Kidney (tissue), 13 donors: ENCODE measurements at regions not wholly inside any gene's neighbourhood (a gene's known extent, or its start where the extent isn't known, plus 50 kb on each side); places are given as distances from the start of the nearest gene placed in this dataset.
A peak's percentile ranks its signal among the peaks of the same experiment; 100 is the strongest.

Experiments used
- DNase-seq, 5 donors: peaks; one replicate each; pipeline ENCODE4 v3.0.0-alpha.2; 2013 to 2020
- FAIRE-seq: peaks from 2 replicates; lab custom pipeline; 2012; peaks lifted over from hg19 to GRCh38; lab: Jason Lieb, UNC
- H3K27ac ChIP-seq, 2 donors: one replicate each; pipeline ENCODE4 v1.7.0; 2013; ENCODE audit warnings: low read depth in 2 of 2, low read length in 2 of 2, inconsistent platforms in 1 of 2
- H3K27me3 ChIP-seq: one replicate; pipeline ENCODE4 v1.7.1; 2013; ENCODE audit warnings: low read length, inconsistent platforms; ENCODE audit not compliant: control insufficient read depth, insufficient read depth
- H3K36me3 ChIP-seq, 3 donors: one replicate each; pipeline versions ENCODE4 v1.7.0 to v1.7.1; 2013; ENCODE audit warnings: low read length in 3 of 3, control low read depth in 1 of 3, inconsistent platforms in 1 of 3; ENCODE audit not compliant: insufficient read depth in 3 of 3, control insufficient read depth in 2 of 3
- H3K4me1 ChIP-seq, 3 donors: one replicate each; pipeline versions ENCODE4 v1.7.0 to v1.7.1; 2013; ENCODE audit warnings: low read length in 3 of 3, inconsistent platforms in 1 of 3, low read depth in 1 of 3; ENCODE audit not compliant: control insufficient read depth in 2 of 3, insufficient read depth in 2 of 3
- H3K4me3 ChIP-seq, 3 donors: one replicate each; pipeline versions ENCODE4 v1.7.0 to v1.8.1; 2013; ENCODE audit warnings: low read length in 3 of 3, control low read depth in 1 of 3, inconsistent platforms in 1 of 3
- H3K9ac ChIP-seq, 3 donors: one replicate each; pipeline versions ENCODE4 v1.7.0 to v1.7.1; 2013; ENCODE audit warnings: low read length in 3 of 3, control low read depth in 1 of 3, inconsistent platforms in 1 of 3
- H3K9me3 ChIP-seq, 3 donors: one replicate each; pipeline versions ENCODE4 v1.7.0 to v1.7.1; 2013; ENCODE audit warnings: low read length in 3 of 3, control low read depth in 1 of 3, inconsistent platforms in 1 of 3; ENCODE audit not compliant: control insufficient read depth in 2 of 3, insufficient read depth in 1 of 3
- CTCF ChIP-seq: IDR thresholded peaks from 3 replicates; pipeline ENCODE4 v1.5.1; 2012; ENCODE audit warnings: mild to moderate bottlenecking, moderate library complexity, borderline replicate concordance; ENCODE audit not compliant: insufficient read depth; ENCODE audit errors: extremely low read depth
- intact Hi-C: fragments of 100-400 bp; cut with DNase I; formaldehyde crosslinking; loops from one replicate; pipeline ENCODE4 v1.11.1; 2022
- donor health status: control.
- donor health status: control.
- donor health status: control.
- donor health status: control.
- donor health status: control.
- donor health status: DM: yes; HTN: yes; CAD: no.
- donor health status: Normal renal cell carcinoma (clear cell type).

DNA sequence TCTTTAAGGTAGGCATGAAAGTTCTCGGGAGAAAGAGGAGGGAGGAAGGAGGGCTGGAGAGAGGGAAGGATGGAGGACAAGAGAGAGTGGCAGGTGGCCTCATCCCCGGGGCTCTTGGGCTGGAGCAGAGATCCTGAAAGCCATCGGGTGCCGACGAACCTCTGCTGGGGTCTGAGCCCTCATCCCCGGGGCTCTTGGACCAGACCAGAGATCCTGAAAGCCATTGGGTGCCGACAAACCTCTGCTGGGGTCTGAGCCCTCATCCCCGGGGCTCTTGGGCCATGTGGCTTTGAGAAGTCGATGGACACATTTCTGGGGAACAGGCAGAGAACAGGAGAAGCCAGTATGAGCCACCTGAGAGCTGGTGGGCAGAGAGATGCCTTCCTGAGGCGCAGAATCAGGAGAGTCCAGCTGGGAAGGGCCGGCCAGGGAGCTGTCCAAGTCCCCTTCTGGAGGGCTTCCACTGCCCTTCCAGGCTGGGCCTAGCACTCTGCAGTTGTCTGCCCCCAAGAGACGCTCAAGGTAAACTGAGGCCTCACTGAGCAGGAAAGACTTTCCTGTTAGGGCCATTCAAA is 1398.1 kb downstream of the BRD1 start:
- DNase-seq: peak in 1 of 5 donors; percentile 46
- no peaks in the 10 kb centered on the region for H3K27me3 ChIP-seq

DNA sequence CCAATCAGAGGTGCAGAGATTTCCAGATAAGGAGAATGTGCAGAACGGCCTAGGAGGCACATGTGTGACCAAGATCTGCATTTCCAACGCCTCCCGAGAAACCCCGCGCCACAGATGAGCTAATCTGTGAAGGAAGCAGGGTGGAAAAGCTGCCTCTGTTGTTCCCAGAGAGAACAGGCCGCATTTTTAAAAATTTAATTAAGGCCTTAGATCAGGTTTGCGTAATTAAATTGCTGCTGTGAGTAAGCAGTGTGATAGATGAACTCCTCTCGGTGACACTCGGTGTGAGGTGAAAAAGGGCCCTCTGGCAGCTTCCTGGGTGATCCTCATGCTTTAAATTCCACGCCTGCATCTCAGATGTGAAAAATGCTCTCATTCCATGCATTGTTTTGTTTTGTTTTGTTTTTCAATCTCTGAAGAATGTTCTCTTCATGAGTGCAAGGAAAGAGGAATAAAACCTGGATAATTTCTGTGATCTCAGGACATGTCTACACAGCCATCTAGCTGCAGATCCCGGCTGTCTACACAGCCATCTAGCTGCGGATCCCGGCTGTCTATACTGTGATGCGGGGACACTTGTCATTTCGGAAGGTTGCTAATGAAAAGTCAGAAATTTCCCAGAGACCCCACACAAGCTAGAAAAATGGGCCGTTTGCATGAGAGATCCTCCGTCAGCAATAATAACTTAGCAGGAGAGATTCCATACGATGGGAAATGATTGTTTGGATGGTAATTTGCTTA is 1398.9 kb downstream of the BRD1 start:
- peak in 2 of 5 donors; percentile 22 to 46 for DNase-seq
- no peaks in the 10 kb centered on the region for H3K36me3 ChIP-seq
- H3K4me1 ChIP-seq: no peaks in the 10 kb centered on the region
- intact Hi-C loops: no loop called here
- H3K27me3 ChIP-seq: no peaks in the 10 kb centered on the region
- TF ChIP-seq CTCF: no peak
- H3K9me3 ChIP-seq: no peaks in the 10 kb centered on the region
- H3K4me3 ChIP-seq: no peak overlapping the region
- H3K27ac ChIP-seq: no peak overlapping the region
- H3K9ac ChIP-seq: no peak overlapping the region
- no peak for FAIRE-seq

More for the DNA sequence above, 1398.1 kb downstream of the BRD1 start:
- Histone ChIP-seq H3K27ac (no peak overlapping the region), H3K36me3 (no peaks in the 10 kb centered on the region), H3K4me1 (no peaks in the 10 kb centered on the region), H3K4me3 (no peak overlapping the region), H3K9ac (no peak overlapping the region), H3K9me3 (no peaks in the 10 kb centered on the region)
- no peak for FAIRE-seq
- intact Hi-C loops: no loop called here
- no peak for TF ChIP-seq CTCF

DNA sequence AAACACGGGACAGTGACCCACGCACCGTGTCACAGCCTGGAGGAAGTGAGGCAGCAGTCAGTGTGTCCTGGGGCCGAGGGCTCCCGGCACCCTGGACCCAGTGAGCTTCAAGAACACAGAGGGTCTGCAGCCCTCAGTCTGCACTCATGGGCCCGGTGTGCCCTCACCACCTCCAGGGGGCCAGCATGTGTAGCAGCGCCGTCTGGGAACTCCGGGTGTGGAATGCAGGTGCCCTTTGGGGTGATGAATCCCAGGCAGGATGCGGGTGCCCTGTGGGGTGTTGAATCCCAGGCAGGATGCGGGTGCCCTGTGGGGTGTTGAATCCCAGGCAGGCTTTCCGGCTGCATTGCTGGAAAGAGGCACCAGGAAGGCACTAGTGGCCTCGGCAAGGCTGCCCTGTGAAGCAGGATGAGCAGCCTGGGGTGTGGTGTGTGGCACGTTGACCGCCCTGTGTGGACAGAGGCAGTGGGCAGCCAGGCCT is 1399.9 kb downstream of the BRD1 start:
- no peak for FAIRE-seq

More for the DNA sequence above, 1399.9 kb downstream of the BRD1 start:
- H3K27me3 ChIP-seq: no peaks in the 10 kb centered on the region
- intact Hi-C loops: no loop called here
- H3K36me3 ChIP-seq: no peaks in the 10 kb centered on the region
- no peaks in the 10 kb centered on the region for H3K9me3 ChIP-seq
- no peak for DNase-seq
- no peak overlapping the region for H3K9ac ChIP-seq
- H3K27ac ChIP-seq: no peak overlapping the region
- H3K4me1 ChIP-seq: no peaks in the 10 kb centered on the region
- no peak overlapping the region for H3K4me3 ChIP-seq
- TF ChIP-seq CTCF: no peak
